ENCODE measurements at regions not wholly inside any gene's neighbourhood (a gene's known extent, or its start where the extent isn't known, plus 50 kb on each side); places are given as distances from the start of the nearest gene placed in this dataset.

DNA sequence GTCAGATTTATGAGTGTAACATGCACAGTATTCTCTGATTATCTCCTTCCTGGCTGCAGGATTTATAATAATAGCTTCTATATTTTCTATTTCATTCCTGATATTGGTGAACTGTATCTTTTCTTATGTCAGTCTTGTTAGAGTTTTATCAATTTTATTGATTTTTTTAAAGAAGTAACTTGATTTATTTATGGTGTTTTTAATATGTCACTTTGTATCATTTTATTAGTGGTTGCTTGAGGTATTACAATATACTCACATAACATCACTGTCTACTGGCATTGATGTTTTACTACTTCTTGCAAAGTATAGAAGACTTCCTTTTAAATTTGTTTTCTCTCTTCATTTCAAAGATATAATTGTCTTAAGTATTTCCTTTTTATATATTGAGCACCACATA, 270.5 kb upstream of the GYPC start:
- TF ChIP-seq, protein P1, sequence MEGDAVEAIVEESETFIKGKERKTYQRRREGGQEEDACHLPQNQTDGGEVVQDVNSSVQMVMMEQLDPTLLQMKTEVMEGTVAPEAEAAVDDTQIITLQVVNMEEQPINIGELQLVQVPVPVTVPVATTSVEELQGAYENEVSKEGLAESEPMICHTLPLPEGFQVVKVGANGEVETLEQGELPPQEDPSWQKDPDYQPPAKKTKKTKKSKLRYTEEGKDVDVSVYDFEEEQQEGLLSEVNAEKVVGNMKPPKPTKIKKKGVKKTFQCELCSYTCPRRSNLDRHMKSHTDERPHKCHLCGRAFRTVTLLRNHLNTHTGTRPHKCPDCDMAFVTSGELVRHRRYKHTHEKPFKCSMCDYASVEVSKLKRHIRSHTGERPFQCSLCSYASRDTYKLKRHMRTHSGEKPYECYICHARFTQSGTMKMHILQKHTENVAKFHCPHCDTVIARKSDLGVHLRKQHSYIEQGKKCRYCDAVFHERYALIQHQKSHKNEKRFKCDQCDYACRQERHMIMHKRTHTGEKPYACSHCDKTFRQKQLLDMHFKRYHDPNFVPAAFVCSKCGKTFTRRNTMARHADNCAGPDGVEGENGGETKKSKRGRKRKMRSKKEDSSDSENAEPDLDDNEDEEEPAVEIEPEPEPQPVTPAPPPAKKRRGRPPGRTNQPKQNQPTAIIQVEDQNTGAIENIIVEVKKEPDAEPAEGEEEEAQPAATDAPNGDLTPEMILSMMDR (IDR thresholded peaks at IDR 0.05 in 8 of 11, conservative IDR thresholded peaks at IDR 0.05 in 3 of 11) = no peak
- TF ChIP-seq POLR2AphosphoS5 (IDR thresholded peaks at IDR 0.05) (no peak), POLR2A (IDR thresholded peaks at IDR 0.05) (no peak)
- DNase-seq = no peak
- Histone ChIP-seq H3K4me1 (no peaks in the 10 kb centered on the region), H3K4me3 (no peak overlapping the region), H3K27me3 (replicated peaks in 1 of 7) (no peaks in the 10 kb centered on the region), H3K27ac (no peak overlapping the region), H3K9me3 (peaks cover 0 to 27% (median 19%) of the 10 kb centered on the region in 8 donors), H3K36me3 (no peaks in the 10 kb centered on the region)
- intact Hi-C loops (cut with DNase I; ENCODE audit: low total_unique reads) = no loop called here

DNA sequence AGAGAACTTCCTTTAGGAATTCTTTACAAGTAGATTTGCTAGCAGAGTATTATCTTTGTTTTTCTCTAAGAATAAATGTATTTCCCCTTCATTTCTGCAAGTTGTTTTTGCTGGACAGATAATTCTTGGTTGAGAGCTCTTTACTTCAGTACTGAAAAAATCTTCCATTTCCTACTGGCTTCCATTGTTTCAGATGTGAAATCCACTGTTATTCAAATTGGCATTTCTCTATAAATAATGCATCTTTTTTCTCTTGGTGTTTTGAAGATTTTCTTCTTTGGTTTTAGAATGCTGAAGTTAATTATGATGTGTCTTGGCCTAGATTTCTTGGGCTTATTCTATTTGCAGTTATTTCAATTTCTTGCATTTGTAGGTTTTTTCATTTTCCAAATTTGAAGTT, 270.0 kb upstream of the GYPC start:
- no peaks in the 10 kb centered on the region for H3K27me3 ChIP-seq (replicated peaks in 1 of 7)
- TF ChIP-seq POLR2A (IDR thresholded peaks at IDR 0.05) (no peak), POLR2AphosphoS5 (IDR thresholded peaks at IDR 0.05) (no peak)
- TF ChIP-seq, protein P1 (IDR thresholded peaks at IDR 0.05 in 8 of 11, conservative IDR thresholded peaks at IDR 0.05 in 3 of 11) = no peak
- H3K27ac ChIP-seq = no peak overlapping the region
- no peaks in the 10 kb centered on the region for H3K36me3 ChIP-seq
- H3K9me3 ChIP-seq = peaks cover 0 to 27% (median 19%) of the 10 kb centered on the region in 8 donors
- no peak for DNase-seq
- no peaks in the 10 kb centered on the region for H3K4me1 ChIP-seq
- H3K4me3 ChIP-seq = no peak overlapping the region
- intact Hi-C loops (cut with DNase I; ENCODE audit: low total_unique reads) = no loop called here

DNA sequence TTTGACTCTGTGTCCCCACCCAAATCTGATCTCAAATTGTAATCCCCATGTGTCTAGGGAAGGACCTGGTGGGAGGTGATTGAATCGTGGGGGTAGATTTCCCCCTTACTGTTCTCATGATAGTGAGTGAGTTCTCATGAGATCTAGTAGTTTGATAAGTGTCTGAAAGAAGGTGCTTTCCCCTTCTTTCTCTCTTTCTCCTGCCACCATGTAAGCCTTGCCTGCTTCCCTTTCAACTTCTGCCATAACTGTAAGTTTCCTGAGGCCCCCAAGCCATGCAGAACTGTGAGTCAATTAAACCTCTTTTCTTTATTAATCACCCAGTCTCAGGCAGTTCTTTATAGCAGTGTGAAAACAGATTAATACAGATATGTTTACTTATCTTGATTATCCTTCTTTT, 266.5 kb upstream of the GYPC start:
- TF ChIP-seq POLR2A (IDR thresholded peaks at IDR 0.05) = no peak
- no peak for TF ChIP-seq POLR2AphosphoS5 (IDR thresholded peaks at IDR 0.05)
- TF ChIP-seq, protein P1 (IDR thresholded peaks at IDR 0.05 in 8 of 11, conservative IDR thresholded peaks at IDR 0.05 in 3 of 11) = no peak
- Histone ChIP-seq H3K27me3 (replicated peaks in 1 of 7) (no peaks in the 10 kb centered on the region), H3K27ac (no peak overlapping the region), H3K9me3 (peaks cover 0 to 27% (median 19%) of the 10 kb centered on the region in 8 donors), H3K4me1 (no peaks in the 10 kb centered on the region), H3K36me3 (no peaks in the 10 kb centered on the region), H3K4me3 (no peak overlapping the region)
- WGBS, 5 donors = 53 to 74% (median 67%) methylated on average over 1 of the region's 1 CpG
- intact Hi-C loops (cut with DNase I; ENCODE audit: low total_unique reads) = no loop called here
- DNase-seq = no peak

DNA sequence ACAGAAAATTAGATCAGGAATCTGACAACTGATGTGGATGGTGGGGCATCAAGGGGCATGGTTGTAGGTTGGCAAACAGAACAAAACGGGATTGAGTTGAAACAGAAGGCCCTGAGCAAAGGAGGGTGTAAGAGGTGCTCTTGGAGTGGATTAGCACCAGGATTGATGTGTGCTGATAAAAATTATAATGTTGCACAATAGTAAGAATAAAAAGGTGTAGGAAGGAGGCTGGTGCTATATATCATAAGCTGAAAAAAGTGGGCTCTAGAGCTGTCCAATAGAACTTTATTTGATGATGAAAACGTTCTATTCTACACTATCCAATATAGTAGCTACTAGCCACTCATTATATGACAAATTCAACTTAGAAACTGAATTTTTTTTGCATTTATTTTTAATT, 263.1 kb upstream of the GYPC start:
- TF ChIP-seq, protein P1 (IDR thresholded peaks at IDR 0.05 in 8 of 11, conservative IDR thresholded peaks at IDR 0.05 in 3 of 11) = no peak
- TF ChIP-seq POLR2A (IDR thresholded peaks at IDR 0.05) = no peak
- TF ChIP-seq POLR2AphosphoS5 (IDR thresholded peaks at IDR 0.05) = no peak
- 40 to 61% (median 50%) methylated on average over 2 of the region's 2 CpGs for WGBS, 5 donors
- Histone ChIP-seq H3K27me3 (replicated peaks in 1 of 7) (no peaks in the 10 kb centered on the region), H3K27ac (no peak overlapping the region), H3K9me3 (peaks cover 0 to 5% (median under 1%) of the 10 kb centered on the region in 8 donors), H3K4me3 (no peak overlapping the region), H3K36me3 (no peaks in the 10 kb centered on the region), H3K4me1 (no peaks in the 10 kb centered on the region)
- intact Hi-C loops (cut with DNase I; ENCODE audit: low total_unique reads) = no loop called here
- no peak for DNase-seq

All from spleen (tissue), 11 donors.